Activated CD4-positive, alpha-beta memory T cell treated with anti-CD3 and anti-CD28 coated beads, Interleukin-2, amount 10 ng/mL, durations not matched to agents 7 days and 5 days (primary cell): ENCODE measurements at regions not wholly inside any gene's neighbourhood (a gene's known extent, or its start where the extent isn't known, plus 50 kb on each side); places are given as distances from the start of the nearest gene placed in this dataset.

ENCODE experiments used
- CTCF ChIA-PET: fragments of 350-600 bp; sonication (Branson Sonifier 250); formaldehyde crosslinking; loops from one replicate; lab custom pipeline; 2021; ENCODE audit warnings: antibody characterized with exemption, inconsistent platforms; lab: Charles Lee
- POLR2A ChIA-PET: fragments of 350-600 bp; sonication (Branson Sonifier 250); formaldehyde crosslinking; loops from one replicate; lab custom pipeline; 2021; ENCODE audit warnings: antibody characterized with exemption; lab: Charles Lee
- DNase-seq: peaks from one replicate; pipeline ENCODE4 v3.0.0-alpha.2; 2020
- H3K27ac Mint-ChIP-seq: one replicate; pipeline ENCODE4 v1.8.0; 2021; ENCODE audit warnings: mild to moderate bottlenecking, mixed read lengths
- H3K27me3 Mint-ChIP-seq: one replicate; pipeline ENCODE4 v1.8.0; 2021; ENCODE audit warnings: mixed read lengths
- H3K36me3 Mint-ChIP-seq: one replicate; pipeline ENCODE4 v1.8.0; 2021; ENCODE audit warnings: low read depth, mixed read lengths
- H3K4me1 Mint-ChIP-seq: one replicate; pipeline ENCODE4 v1.8.0; 2021; ENCODE audit warnings: mixed read lengths
- H3K4me3 Mint-ChIP-seq: one replicate; pipeline ENCODE4 v1.8.0; 2021; ENCODE audit warnings: mild to moderate bottlenecking, mixed read lengths
- H3K9me3 Mint-ChIP-seq: one replicate; pipeline ENCODE4 v1.8.0; 2021; ENCODE audit warnings: mixed read lengths

- no peaks in the 10 kb centered on the region for H3K36me3 Mint-ChIP-seq
- peaks cover 7% of the 10 kb centered on the region for H3K27me3 Mint-ChIP-seq
- DNase-seq, result no peak
- ChIA-PET CTCF (no interaction called here), POLR2A (no interaction called here)
- H3K4me1 Mint-ChIP-seq, result no peaks in the 10 kb centered on the region
- H3K9me3 Mint-ChIP-seq, result no peaks in the 10 kb centered on the region
- no peak overlapping the region for H3K4me3 Mint-ChIP-seq
- no peak overlapping the region for H3K27ac Mint-ChIP-seq
Observed at GRCh38 chr15:62812515-62812835, 230.1 kb upstream of the TPM1 start.

DNA sequence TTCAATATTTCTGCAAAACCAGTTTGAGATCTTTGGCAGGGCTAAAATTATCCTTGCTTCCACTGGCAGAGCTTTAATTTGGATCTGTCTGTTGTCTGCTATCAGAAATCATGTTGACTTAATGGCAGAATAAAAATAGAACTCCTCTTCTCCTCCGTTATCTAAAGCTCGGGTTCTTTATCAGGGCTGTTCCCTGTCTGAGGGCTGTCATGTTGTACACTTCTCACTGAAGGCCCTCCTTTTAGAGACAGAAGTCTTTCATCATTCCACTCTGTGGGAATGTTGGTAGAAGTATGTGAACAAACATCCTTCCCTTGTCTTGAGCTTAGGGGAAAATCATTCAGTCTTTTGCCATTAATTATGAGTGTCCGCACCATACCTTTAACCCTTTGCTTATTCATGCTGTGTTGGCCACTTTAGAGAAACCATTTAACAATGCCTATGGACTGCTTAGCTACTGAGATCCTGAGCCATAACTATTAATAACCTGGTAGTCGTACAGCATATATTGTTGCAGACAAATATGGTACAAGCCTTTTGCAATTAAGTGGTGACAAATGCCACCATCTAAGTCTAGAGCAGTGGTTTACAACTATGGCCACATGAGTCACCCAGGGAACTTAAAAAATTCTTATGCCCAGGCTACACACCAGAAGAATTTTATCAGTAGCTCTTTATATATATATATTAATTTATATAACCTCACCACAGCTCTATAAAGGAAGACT is 226.0 kb upstream of the TPM1 start:
- ChIA-PET POLR2A (no interaction called here), CTCF (no interaction called here)
- no peak for DNase-seq
- H3K36me3 Mint-ChIP-seq, result no peaks in the 10 kb centered on the region
- H3K9me3 Mint-ChIP-seq, result no peaks in the 10 kb centered on the region
- no peaks in the 10 kb centered on the region for H3K4me1 Mint-ChIP-seq
- H3K4me3 Mint-ChIP-seq, result no peak overlapping the region
- H3K27ac Mint-ChIP-seq, result no peak overlapping the region
- peaks cover 16% of the 10 kb centered on the region for H3K27me3 Mint-ChIP-seq

DNA sequence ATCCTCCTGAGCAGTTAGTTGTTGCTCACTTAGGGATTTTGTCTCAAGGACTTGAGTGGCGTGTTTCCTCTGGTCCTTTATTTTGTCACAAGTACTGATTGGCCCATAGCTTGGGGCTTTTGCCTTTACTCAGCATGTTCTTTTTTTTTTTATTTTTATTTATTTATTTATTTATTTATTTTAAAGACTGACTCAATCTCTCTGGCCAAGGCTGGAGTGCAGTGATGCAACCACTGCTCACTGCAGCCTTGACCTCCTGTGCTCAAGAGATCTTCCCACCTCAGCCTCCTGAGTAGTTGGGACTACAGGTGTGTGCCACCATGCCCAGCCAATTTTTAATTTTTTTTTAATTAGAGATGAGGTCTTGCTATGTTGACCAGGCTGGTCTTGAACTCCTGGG is 223.9 kb upstream of the TPM1 start:
- Mint-ChIP-seq H3K36me3 (no peaks in the 10 kb centered on the region), H3K9me3 (no peaks in the 10 kb centered on the region), H3K4me3 (no peak overlapping the region), H3K27ac (no peak overlapping the region), H3K4me1 (no peaks in the 10 kb centered on the region), H3K27me3 (peaks cover 16% of the 10 kb centered on the region)
- POLR2A ChIA-PET, result no interaction called here
- DNase-seq, result no peak
- CTCF ChIA-PET, result no interaction called here

DNA sequence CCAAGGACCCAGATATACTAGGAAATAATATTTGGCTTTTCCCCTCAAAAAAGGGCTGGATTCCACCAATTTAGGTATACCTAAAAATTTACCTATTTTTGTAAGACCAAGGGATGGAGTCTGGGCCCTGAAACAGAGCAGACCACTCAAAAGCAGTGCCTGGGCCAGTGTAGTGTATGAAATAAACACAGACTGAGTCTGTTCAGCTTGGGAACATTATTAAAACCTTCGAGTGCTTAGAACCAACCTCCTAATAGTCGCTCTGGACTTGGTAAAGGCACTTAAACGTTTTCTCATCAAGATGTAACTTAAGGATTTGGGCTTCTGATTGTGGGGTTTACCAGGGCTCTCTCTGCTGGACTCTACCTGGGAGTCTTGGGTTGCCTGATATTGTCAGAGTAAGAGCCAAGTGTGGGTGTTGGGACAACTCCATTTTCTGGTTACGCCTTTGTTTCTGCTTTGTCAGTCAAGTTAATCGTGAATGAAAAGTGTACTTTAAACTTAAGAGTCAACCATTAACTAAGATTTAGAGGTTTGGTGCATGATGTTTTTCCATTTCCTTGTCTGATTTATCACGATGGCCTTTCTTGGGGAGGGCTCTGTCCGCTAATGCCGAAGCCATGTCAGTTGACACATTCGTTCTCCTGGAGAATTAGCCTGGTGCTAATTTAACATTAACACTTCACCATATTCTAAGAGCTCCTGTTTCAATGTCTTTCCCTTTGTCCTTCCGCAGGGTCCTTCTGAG is 221.0 kb upstream of the TPM1 start:
- Mint-ChIP-seq H3K27me3 (peaks cover 13% of the 10 kb centered on the region), H3K4me3 (no peak overlapping the region), H3K36me3 (no peaks in the 10 kb centered on the region), H3K9me3 (no peaks in the 10 kb centered on the region), H3K4me1 (no peaks in the 10 kb centered on the region), H3K27ac (no peak overlapping the region)
- CTCF ChIA-PET, result no interaction called here
- no peak for DNase-seq
- POLR2A ChIA-PET, result no interaction called here

GRCh38 chr15:62822228-62822627 is 220.3 kb upstream of the TPM1 start:
- no peaks in the 10 kb centered on the region for H3K9me3 Mint-ChIP-seq
- POLR2A ChIA-PET, result no interaction called here
- no peak overlapping the region for H3K27ac Mint-ChIP-seq
- no peak for DNase-seq
- no peaks in the 10 kb centered on the region for H3K4me1 Mint-ChIP-seq
- CTCF ChIA-PET, result no interaction called here
- H3K27me3 Mint-ChIP-seq, result peaks cover 15% of the 10 kb centered on the region
- H3K4me3 Mint-ChIP-seq, result no peak overlapping the region
- H3K36me3 Mint-ChIP-seq, result no peaks in the 10 kb centered on the region

DNA sequence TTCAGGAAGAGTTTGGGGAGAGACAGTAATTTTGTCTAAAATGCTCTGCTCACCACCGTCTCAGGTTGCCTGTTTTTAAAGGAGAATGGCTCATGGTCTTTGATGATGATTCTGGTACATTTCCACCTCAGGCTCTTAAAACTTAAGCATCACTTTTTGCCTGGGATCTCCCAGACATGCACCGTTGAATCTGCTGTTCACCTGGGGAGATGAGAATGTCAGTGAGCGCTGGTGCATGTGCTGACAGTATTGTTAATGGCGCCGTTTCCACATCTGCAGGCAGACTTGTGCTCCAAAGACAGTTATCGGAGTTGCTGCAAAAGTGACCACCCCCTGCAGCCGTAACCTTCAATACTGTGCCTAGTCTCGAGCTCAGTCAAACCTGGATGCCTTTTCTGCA is 219.0 kb upstream of the TPM1 start:
- ChIA-PET CTCF (no interaction called here), POLR2A (no interaction called here)
- no peak overlapping the region for H3K27ac Mint-ChIP-seq
- peaks cover 12% of the 10 kb centered on the region for H3K27me3 Mint-ChIP-seq
- H3K36me3 Mint-ChIP-seq, result no peaks in the 10 kb centered on the region
- DNase-seq, result no peak
- H3K4me1 Mint-ChIP-seq, result no peaks in the 10 kb centered on the region
- no peak overlapping the region for H3K4me3 Mint-ChIP-seq
- no peaks in the 10 kb centered on the region for H3K9me3 Mint-ChIP-seq

DNA sequence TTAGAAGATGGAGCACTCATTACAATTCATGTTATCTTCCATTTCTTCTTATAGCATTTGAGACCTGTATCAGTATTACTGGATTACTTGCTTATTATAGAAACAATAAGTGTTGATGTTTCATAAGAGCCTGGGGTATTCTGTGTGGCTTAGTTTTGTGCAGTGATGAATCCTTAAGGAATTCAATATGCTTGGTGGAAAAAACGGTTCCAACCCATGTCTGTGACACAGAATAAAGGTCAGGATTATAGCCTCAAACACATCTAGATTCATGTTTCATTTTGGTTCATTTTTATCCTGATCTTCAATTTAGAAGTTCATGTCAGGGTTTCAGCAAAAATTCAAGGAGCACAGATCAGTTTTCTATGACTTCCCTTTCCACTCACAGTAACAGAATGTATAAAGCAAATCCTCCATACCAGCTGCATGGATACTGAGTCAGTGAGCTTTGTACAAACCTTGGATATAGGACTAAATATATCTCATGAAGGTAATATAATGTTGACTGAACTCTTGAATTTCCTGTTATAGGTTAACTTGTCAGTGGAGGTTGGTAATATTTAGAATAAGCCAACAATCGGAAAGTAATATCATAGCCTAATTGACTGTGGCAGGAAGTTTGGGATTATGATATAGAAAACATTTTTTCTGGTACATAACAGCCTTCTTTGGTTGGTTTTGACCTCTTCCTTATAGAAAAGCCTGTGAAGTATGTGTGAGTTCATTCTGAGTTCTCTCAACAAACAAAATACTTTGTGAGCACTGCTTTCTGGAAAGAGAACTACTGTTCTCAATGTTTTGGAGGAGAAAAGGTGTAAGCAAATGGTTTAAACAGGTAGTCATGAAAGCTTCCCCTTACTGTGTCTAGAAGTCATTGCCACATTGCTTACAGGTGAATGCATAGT is 218.2 kb upstream of the TPM1 start:
- CTCF ChIA-PET, result no interaction called here
- POLR2A ChIA-PET, result no interaction called here

DNA sequence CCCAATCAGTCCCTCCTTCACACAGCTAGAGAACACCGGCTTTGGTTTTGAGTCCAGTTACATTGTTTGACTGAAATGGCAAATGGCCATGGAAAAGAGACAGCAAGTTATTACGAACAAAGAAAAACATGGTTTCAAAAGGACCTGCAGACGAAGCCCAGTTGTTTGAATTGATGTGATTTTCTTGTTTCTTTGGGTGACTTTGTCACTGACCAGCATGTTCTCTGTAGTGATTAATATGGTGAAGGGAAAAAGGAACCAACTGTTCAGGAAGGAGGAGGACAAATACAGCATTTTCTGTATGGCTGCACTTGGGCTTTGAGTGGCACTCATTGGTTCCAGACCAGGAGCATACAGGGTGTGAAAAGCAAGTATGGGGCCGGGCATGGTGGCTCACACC is 217.4 kb upstream of the TPM1 start:
- H3K4me3 Mint-ChIP-seq, result no peak overlapping the region
- no peak for DNase-seq
- no peak overlapping the region for H3K27ac Mint-ChIP-seq
- POLR2A ChIA-PET, result no interaction called here
- peaks cover 8% of the 10 kb centered on the region for H3K27me3 Mint-ChIP-seq
- CTCF ChIA-PET, result no interaction called here
- no peaks in the 10 kb centered on the region for H3K9me3 Mint-ChIP-seq
- H3K36me3 Mint-ChIP-seq, result no peaks in the 10 kb centered on the region
- no peaks in the 10 kb centered on the region for H3K4me1 Mint-ChIP-seq

More for the DNA sequence above, 218.2 kb upstream of the TPM1 start:
- Mint-ChIP-seq H3K27me3 (peaks cover 12% of the 10 kb centered on the region), H3K4me1 (no peaks in the 10 kb centered on the region), H3K9me3 (no peaks in the 10 kb centered on the region), H3K4me3 (no peak overlapping the region), H3K36me3 (no peaks in the 10 kb centered on the region), H3K27ac (no peak overlapping the region)
- DNase-seq, result no peak

DNA sequence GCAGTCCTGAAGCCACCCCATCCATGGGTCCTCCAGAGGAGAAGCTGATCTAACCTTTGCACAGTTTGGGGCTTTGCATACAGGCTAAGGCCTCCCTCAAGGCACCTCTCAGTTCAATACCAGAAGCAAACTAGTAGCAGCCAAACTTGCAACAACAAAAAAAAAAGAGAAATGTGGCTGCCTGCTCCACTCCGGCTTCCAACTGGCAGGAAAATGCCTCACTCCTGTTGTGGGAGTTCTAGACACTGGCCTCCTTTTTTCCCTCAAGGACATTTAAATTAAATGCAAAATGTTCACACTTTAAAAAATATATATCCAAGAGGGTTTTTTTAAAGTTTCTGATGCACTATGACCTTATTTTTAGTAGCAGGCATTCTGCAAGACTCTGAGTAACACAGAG is 216.0 kb upstream of the TPM1 start:
- H3K4me3 Mint-ChIP-seq, result no peak overlapping the region
- ChIA-PET CTCF (no interaction called here), POLR2A (no interaction called here)
- no peaks in the 10 kb centered on the region for H3K9me3 Mint-ChIP-seq
- H3K27me3 Mint-ChIP-seq, result peaks cover 5% of the 10 kb centered on the region
- no peak overlapping the region for H3K27ac Mint-ChIP-seq
- DNase-seq, result no peak
- no peaks in the 10 kb centered on the region for H3K4me1 Mint-ChIP-seq
- no peaks in the 10 kb centered on the region for H3K36me3 Mint-ChIP-seq

- CTCF ChIA-PET, result no interaction called here
- POLR2A ChIA-PET, result no interaction called here
- no peak overlapping the region for H3K4me3 Mint-ChIP-seq
- no peak for DNase-seq
- no peaks in the 10 kb centered on the region for H3K4me1 Mint-ChIP-seq
- no peaks in the 10 kb centered on the region for H3K9me3 Mint-ChIP-seq
- no peaks in the 10 kb centered on the region for H3K36me3 Mint-ChIP-seq
- peaks cover 3% of the 10 kb centered on the region for H3K27me3 Mint-ChIP-seq
- H3K27ac Mint-ChIP-seq, result no peak overlapping the region
Observed at GRCh38 chr15:62828364-62828763, 214.2 kb upstream of the TPM1 start.

- Mint-ChIP-seq H3K27me3 (no peaks in the 10 kb centered on the region), H3K36me3 (no peaks in the 10 kb centered on the region), H3K9me3 (no peaks in the 10 kb centered on the region), H3K27ac (no peak overlapping the region), H3K4me3 (no peak overlapping the region), H3K4me1 (peaks cover 2% of the 10 kb centered on the region)
- POLR2A ChIA-PET, result no interaction called here
- DNase-seq, result no peak
- CTCF ChIA-PET, result no interaction called here
Observed at GRCh38 chr15:62832231-62832630, 210.3 kb upstream of the TPM1 start.

GRCh38 chr15:62833646-62834045 is 208.9 kb upstream of the TPM1 start:
- Mint-ChIP-seq H3K4me1 (peaks cover 2% of the 10 kb centered on the region), H3K36me3 (no peaks in the 10 kb centered on the region), H3K9me3 (no peaks in the 10 kb centered on the region), H3K27me3 (no peaks in the 10 kb centered on the region), H3K4me3 (no peak overlapping the region), H3K27ac (no peak overlapping the region)
- ChIA-PET CTCF (no interaction called here), POLR2A (no interaction called here)
- no peak for DNase-seq

DNA sequence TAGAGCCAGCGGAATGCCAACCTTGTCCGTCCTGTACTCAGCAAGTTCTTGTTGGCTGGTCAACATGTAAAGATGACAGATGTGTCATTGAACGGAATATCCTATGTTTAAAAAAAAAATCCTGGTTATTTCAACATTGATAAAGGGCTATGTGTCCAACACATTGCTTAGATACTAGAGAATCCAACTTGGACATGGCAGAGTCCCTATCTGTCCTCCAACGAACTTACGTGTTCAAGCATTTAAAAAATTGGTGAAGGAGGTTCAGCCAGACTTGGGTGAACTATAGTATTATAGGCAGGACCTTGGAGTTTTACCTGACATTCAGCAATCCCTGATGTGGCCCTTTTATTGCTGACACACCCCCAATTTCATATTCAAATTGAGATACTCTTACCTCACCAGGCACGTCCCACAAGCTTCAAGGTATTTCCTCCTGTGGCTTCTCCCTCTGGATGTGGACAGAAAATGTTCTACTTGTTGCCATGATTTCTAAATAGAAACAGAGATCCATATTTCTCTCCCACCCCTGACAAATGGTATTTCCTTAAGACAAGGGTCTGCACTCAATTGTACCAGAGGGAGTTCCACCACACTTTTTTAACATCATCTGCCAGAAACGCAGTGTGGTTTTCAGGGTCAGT is 207.7 kb upstream of the TPM1 start:
- Mint-ChIP-seq H3K36me3 (no peaks in the 10 kb centered on the region), H3K4me3 (no peak overlapping the region), H3K4me1 (peaks cover 2% of the 10 kb centered on the region), H3K27ac (no peak overlapping the region), H3K27me3 (no peaks in the 10 kb centered on the region), H3K9me3 (no peaks in the 10 kb centered on the region)
- DNase-seq, result no peak
- ChIA-PET CTCF (no interaction called here), POLR2A (no interaction called here)
